ENCODE measurements at regions not wholly inside any gene's neighbourhood (a gene's known extent, or its start where the extent isn't known, plus 50 kb on each side); places are given as distances from the start of the nearest gene placed in this dataset.

DNA sequence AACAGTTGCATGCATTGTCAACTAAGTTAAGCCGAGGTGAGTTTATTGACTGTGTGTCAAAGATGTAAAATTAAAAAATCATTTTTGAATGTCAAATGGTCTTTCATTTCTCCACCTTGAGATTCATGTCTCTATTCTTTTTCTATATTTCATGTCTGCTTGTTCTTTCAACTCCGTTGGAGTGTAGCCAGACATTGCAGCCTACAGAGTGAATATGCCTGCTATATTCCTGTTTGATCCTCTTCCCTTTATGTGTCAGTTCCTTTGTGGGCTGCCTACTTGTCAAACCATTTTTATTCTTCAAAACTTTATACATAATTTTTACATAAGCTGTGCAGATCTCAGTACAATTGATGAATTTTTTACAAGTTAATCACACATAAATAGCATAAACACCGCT, 1325.8 kb upstream of the PRMT6 start:
- intact Hi-C loops (cut with DNase I; ENCODE audit: low total_unique reads) = no loop called here
- TF ChIP-seq, protein P1, sequence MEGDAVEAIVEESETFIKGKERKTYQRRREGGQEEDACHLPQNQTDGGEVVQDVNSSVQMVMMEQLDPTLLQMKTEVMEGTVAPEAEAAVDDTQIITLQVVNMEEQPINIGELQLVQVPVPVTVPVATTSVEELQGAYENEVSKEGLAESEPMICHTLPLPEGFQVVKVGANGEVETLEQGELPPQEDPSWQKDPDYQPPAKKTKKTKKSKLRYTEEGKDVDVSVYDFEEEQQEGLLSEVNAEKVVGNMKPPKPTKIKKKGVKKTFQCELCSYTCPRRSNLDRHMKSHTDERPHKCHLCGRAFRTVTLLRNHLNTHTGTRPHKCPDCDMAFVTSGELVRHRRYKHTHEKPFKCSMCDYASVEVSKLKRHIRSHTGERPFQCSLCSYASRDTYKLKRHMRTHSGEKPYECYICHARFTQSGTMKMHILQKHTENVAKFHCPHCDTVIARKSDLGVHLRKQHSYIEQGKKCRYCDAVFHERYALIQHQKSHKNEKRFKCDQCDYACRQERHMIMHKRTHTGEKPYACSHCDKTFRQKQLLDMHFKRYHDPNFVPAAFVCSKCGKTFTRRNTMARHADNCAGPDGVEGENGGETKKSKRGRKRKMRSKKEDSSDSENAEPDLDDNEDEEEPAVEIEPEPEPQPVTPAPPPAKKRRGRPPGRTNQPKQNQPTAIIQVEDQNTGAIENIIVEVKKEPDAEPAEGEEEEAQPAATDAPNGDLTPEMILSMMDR (IDR thresholded peaks at IDR 0.05 in 8 of 11, conservative IDR thresholded peaks at IDR 0.05 in 3 of 11) = no peak
- TF ChIP-seq POLR2AphosphoS5 (IDR thresholded peaks at IDR 0.05) (no peak), POLR2A (IDR thresholded peaks at IDR 0.05) (no peak)
- Histone ChIP-seq H3K4me1 (no peaks in the 10 kb centered on the region), H3K27ac (no peak overlapping the region), H3K9me3 (no peaks in the 10 kb centered on the region), H3K36me3 (no peaks in the 10 kb centered on the region), H3K4me3 (no peak overlapping the region), H3K27me3 (replicated peaks in 1 of 7) (no peaks in the 10 kb centered on the region)
- WGBS, 5 donors = 77 to 89% (median 86%) methylated on average over 3 of the region's 3 CpGs
- no peak for DNase-seq

DNA sequence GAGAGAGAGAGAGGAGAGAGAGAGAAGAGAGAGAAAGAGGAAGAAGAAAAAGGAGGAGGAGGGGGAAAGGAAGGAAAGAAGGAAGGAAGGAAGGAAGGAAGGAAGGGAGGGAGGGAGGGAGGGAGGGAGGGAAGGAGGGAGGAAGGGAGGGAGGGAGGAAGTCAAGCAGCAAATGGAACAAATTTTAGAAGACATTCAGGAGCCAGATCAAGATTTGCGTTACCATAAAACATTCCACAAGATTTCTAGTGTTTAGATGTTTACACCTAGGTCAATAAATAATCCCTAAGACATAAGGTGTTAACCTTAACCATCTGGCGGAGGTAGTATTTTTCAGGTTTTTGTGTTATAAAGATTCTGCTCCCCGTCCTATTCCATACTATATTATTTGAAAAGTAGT, 1320.1 kb upstream of the PRMT6 start:
- WGBS, 5 donors = 83 to 89% (median 88%) methylated on average over 3 of the region's 3 CpGs
- H3K4me3 ChIP-seq = no peak overlapping the region
- intact Hi-C loops (cut with DNase I; ENCODE audit: low total_unique reads) = no loop called here
- H3K36me3 ChIP-seq = no peaks in the 10 kb centered on the region
- DNase-seq = no peak
- H3K9me3 ChIP-seq = peaks cover 0 to 14% (median 5%) of the 10 kb centered on the region in 8 donors
- TF ChIP-seq, protein P1 (IDR thresholded peaks at IDR 0.05 in 8 of 11, conservative IDR thresholded peaks at IDR 0.05 in 3 of 11) = no peak
- TF ChIP-seq POLR2A (IDR thresholded peaks at IDR 0.05) (no peak), POLR2AphosphoS5 (IDR thresholded peaks at IDR 0.05) (no peak)
- no peaks in the 10 kb centered on the region for H3K27me3 ChIP-seq (replicated peaks in 1 of 7)
- no peaks in the 10 kb centered on the region for H3K4me1 ChIP-seq
- H3K27ac ChIP-seq = no peak overlapping the region

DNA sequence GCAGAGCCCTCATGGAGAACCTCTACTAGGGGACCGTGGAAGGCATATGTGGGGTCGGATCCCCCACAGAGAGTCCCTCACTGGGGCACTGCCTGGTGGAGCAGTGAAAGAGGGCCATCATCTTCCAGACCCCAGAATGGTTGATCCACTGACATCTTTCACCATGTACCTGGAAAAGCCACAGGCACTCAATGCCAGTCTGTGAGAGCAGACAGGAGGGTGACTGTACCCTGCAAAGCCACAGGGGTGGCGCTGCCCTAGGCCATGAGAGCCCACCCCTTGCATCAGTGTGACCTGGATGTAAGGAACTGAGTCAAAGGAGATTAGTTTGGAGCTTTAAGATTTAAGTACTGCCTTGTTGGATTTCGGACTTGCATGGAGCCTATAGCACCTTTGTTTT, 1276.7 kb upstream of the PRMT6 start:
- no peak for DNase-seq
- H3K9me3 ChIP-seq = peaks cover 0 to 34% (median 17%) of the 10 kb centered on the region in 8 donors
- no peaks in the 10 kb centered on the region for H3K36me3 ChIP-seq
- TF ChIP-seq POLR2A (IDR thresholded peaks at IDR 0.05) (no peak), POLR2AphosphoS5 (IDR thresholded peaks at IDR 0.05) (no peak)
- TF ChIP-seq, protein P1 (IDR thresholded peaks at IDR 0.05 in 8 of 11, conservative IDR thresholded peaks at IDR 0.05 in 3 of 11) = no peak
- intact Hi-C loops (cut with DNase I; ENCODE audit: low total_unique reads) = no loop called here
- no peak overlapping the region for H3K27ac ChIP-seq
- 67 to 84% (median 79%) methylated on average over 4 of the region's 4 CpGs for WGBS, 5 donors
- H3K27me3 ChIP-seq (replicated peaks in 1 of 7) = no peaks in the 10 kb centered on the region
- H3K4me1 ChIP-seq = no peaks in the 10 kb centered on the region
- no peak overlapping the region for H3K4me3 ChIP-seq

DNA sequence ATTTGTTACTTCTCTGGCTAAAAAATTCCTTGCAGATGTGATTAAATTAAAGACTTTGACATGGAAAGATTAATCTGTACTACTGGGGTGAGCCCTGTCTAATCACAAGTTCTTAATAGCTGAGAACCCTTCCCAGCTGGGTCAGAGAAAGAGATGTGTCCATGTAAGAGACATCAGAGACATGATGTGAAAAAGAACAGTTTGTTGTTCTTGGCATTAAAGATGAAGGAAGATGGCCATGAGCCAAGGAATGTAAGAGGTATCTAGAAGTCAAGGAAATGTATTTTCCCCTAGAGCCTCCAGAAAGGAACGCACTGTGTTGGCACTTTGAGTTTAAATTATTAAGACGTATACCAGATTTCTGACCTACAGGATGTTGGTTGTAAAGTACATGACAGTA, 1271.5 kb upstream of the PRMT6 start:
- intact Hi-C loops (cut with DNase I; ENCODE audit: low total_unique reads) = no loop called here
- Histone ChIP-seq H3K27me3 (replicated peaks in 1 of 7) (no peaks in the 10 kb centered on the region), H3K4me3 (no peak overlapping the region), H3K4me1 (no peaks in the 10 kb centered on the region), H3K36me3 (no peaks in the 10 kb centered on the region), H3K27ac (no peak overlapping the region), H3K9me3 (peaks cover 0 to 3% (median 0%) of the 10 kb centered on the region in 8 donors)
- no peak for DNase-seq
- WGBS, 5 donors = 58 to 77% (median 67%) methylated on average over 2 of the region's 2 CpGs
- TF ChIP-seq POLR2A (IDR thresholded peaks at IDR 0.05) = no peak
- no peak for TF ChIP-seq POLR2AphosphoS5 (IDR thresholded peaks at IDR 0.05)
- TF ChIP-seq, protein P1 (IDR thresholded peaks at IDR 0.05 in 8 of 11, conservative IDR thresholded peaks at IDR 0.05 in 3 of 11) = no peak
